OCI-LY1 (cell line): ENCODE measurements at regions not wholly inside any gene's neighbourhood (a gene's known extent, or its start where the extent isn't known, plus 50 kb on each side); places are given as distances from the start of the nearest gene placed in this dataset.

Source experiments
- CTCF ChIP-seq: fragments of 200-600 bp; sonication (generic), shearing (Covaris generic); IDR thresholded peaks from 2 replicates; pipeline ENCODE4 v1.5.1; 2017; ENCODE audit warnings: mild to moderate bottlenecking, antibody characterized with exemption, low read length, moderate library complexity, mixed read lengths
- EZH2 ChIP-seq: fragments of 200-600 bp; sonication (generic), shearing (Covaris generic); IDR thresholded peaks from 2 replicates; pipeline ENCODE4 v1.8.0; 2017; ENCODE audit warnings: borderline replicate concordance, mixed run types, mild to moderate bottlenecking, antibody characterized with exemption, low read length, moderate library complexity, mixed read lengths

GRCh38 chr14:78086342-78086741 lies 83.8 kb upstream of the NRXN3 start:
- TF ChIP-seq CTCF (no peak), EZH2 (no peak)
